H1 (cell line): ENCODE measurements at regions not wholly inside any gene's neighbourhood (a gene's known extent, or its start where the extent isn't known, plus 50 kb on each side); places are given as distances from the start of the nearest gene placed in this dataset.

ENCODE experiments used
- CTCF ChIA-PET: fragments of 300-600 bp; sonication (Branson Sonifier 250); formaldehyde crosslinking; loops from one replicate; lab custom pipeline; 2021; ENCODE audit not compliant: partially characterized antibody; lab: Charles Lee
- POLR2A ChIA-PET: fragments of 300-600 bp; sonication (Branson Sonifier 250); formaldehyde crosslinking; loops from one replicate; lab custom pipeline; 2021; ENCODE audit warnings: inconsistent platforms; ENCODE audit not compliant: partially characterized antibody; lab: Charles Lee
- DNase-seq, 2 experiments: peaks; one replicate each; pipeline versions ENCODE4 v3.0.0 to v3.0.0-alpha.2; 2010 to 2022; ENCODE audit warnings: low spot score in 2 of 2, low read depth in 1 of 2, mixed read lengths in 1 of 2
- FAIRE-seq: peaks from 2 replicates; lab custom pipeline; 2011; peaks lifted over from hg19 to GRCh38; lab: Jason Lieb, UNC
- H2AFZ ChIP-seq: 2 replicates; pipeline ENCODE4 v1.8.1; 2012; ENCODE audit warnings: low read length, inconsistent platforms
- H2AK5ac ChIP-seq: 2 replicates; pipeline ENCODE4 v1.6.1; 2013; ENCODE audit warnings: low read depth, low read length
- H2BK120ac ChIP-seq: replicated peaks from 2 replicates; pipeline ENCODE3; 2013; ENCODE audit warnings: low read depth, low read length, inconsistent platforms
- H2BK12ac ChIP-seq: 2 replicates; pipeline ENCODE4 v1.6.1; 2013; ENCODE audit warnings: low read depth, low read length
- H2BK15ac ChIP-seq: 2 replicates; pipeline ENCODE4 v1.6.1; 2013; ENCODE audit warnings: low read length
- H2BK20ac ChIP-seq: 2 replicates; pipeline ENCODE4 v1.6.1; 2013; ENCODE audit warnings: low read length
- H2BK5ac ChIP-seq: 2 replicates; pipeline ENCODE4 v1.6.1; 2013; ENCODE audit warnings: low read depth, low read length
- H3K14ac ChIP-seq: 2 replicates; pipeline ENCODE4 v1.6.1; 2013; ENCODE audit warnings: inconsistent platforms; ENCODE audit not compliant: insufficient read length
- H3K18ac ChIP-seq: 2 replicates; pipeline ENCODE4 v1.6.1; 2013; ENCODE audit warnings: low read length; ENCODE audit errors: extremely low read depth
- H3K23ac ChIP-seq: 2 replicates; pipeline ENCODE4 v1.6.1; 2013; ENCODE audit warnings: inconsistent platforms; ENCODE audit not compliant: insufficient read length
- H3K23me2 ChIP-seq: 2 replicates; pipeline ENCODE4 v1.6.1; 2013; ENCODE audit warnings: low read depth, low read length
- H3K27ac ChIP-seq: 2 replicates; pipeline ENCODE4 v1.6.1; 2011; ENCODE audit warnings: low read depth, low read length, inconsistent platforms
- H3K27me3 ChIP-seq, 4 experiments: replicated peaks in 1 of 4; 1 replicate in 1 of 4; 2 replicates in 3 of 4; pipeline versions ENCODE4 v1.6.1 to v1.8.1; 2011 to 2013; ENCODE audit warnings: low read length in 3 of 4, mild to moderate bottlenecking in 3 of 4, inconsistent platforms in 2 of 4, mixed read lengths in 2 of 4, moderate library complexity in 1 of 4; ENCODE audit not compliant: control insufficient read depth in 3 of 4, insufficient read depth in 3 of 4; ENCODE audit errors: extremely low read depth in 1 of 4
- H3K36me3 ChIP-seq, 4 experiments: 2 replicates each; pipeline versions ENCODE4 v1.6.1 to v1.8.1; 2011 to 2013; ENCODE audit warnings: mild to moderate bottlenecking in 4 of 4, low read length in 3 of 4, moderate library complexity in 2 of 4, control low read depth in 1 of 4, inconsistent platforms in 1 of 4; ENCODE audit not compliant: insufficient read depth in 4 of 4, control insufficient read depth in 2 of 4
- H3K4ac ChIP-seq: replicated peaks from 2 replicates; pipeline ENCODE3; 2013; ENCODE audit warnings: low read length, low read depth, mixed read lengths, inconsistent platforms; ENCODE audit not compliant: insufficient read length
- H3K4me1 ChIP-seq, 4 experiments: replicated peaks in 1 of 4; 1 replicate in 1 of 4; 2 replicates in 3 of 4; pipeline versions ENCODE4 v1.6.1 to v1.8.1; 2011 to 2013; ENCODE audit warnings: low read length in 3 of 4, inconsistent platforms in 2 of 4, mixed read lengths in 1 of 4; ENCODE audit not compliant: insufficient read depth in 4 of 4, control insufficient read depth in 3 of 4
- H3K4me2 ChIP-seq, 2 experiments: 2 replicates each; pipeline versions ENCODE4 v1.6.1 to v1.8.1; 2011 to 2013; ENCODE audit warnings: low read depth in 2 of 2, low read length in 2 of 2, control low read depth in 1 of 2, inconsistent platforms in 1 of 2, mild to moderate bottlenecking in 1 of 2; ENCODE audit not compliant: insufficient read depth in 1 of 2
- H3K4me3 ChIP-seq, 4 experiments: fragments of 200-600, 300-600 bp in 1 of 4; sonication (generic), shearing (Covaris generic), sonication (Bioruptor Twin) in 1 of 4; 2 replicates each; pipeline versions ENCODE4 v1.5.1 to v1.8.1; 2011 to 2016; ENCODE audit warnings: low read length in 4 of 4, low read depth in 3 of 4, control low read depth in 2 of 4, inconsistent platforms in 2 of 4, mild to moderate bottlenecking in 2 of 4, mixed read lengths in 1 of 4, moderate library complexity in 1 of 4; ENCODE audit not compliant: insufficient read depth in 2 of 4; ENCODE audit errors: extremely low read depth in 1 of 4
- H3K56ac ChIP-seq: replicated peaks from 2 replicates; pipeline ENCODE3; 2013; ENCODE audit warnings: low read depth, mild to moderate bottlenecking, mixed read lengths, low read length, inconsistent platforms; ENCODE audit not compliant: insufficient read length
- H3K79me1 ChIP-seq: 2 replicates; pipeline ENCODE4 v1.6.1; 2013; ENCODE audit warnings: low read depth, low read length, control low read depth
- H3K79me2 ChIP-seq, 2 experiments: 2 replicates each; pipeline versions ENCODE4 v1.6.1 to v1.8.1; 2012 to 2013; ENCODE audit warnings: low read length in 2 of 2, mild to moderate bottlenecking in 2 of 2, inconsistent platforms in 1 of 2; ENCODE audit not compliant: insufficient read depth in 2 of 2, control insufficient read depth in 1 of 2
- H3K9ac ChIP-seq, 4 experiments: replicated peaks in 1 of 4; 1 replicate in 1 of 4; 2 replicates in 3 of 4; pipeline versions ENCODE4 v1.6.1 to v1.8.1; 2011 to 2013; ENCODE audit warnings: low read depth in 3 of 4, low read length in 3 of 4, control low read depth in 2 of 4, mild to moderate bottlenecking in 2 of 4, moderate library complexity in 2 of 4, inconsistent platforms in 1 of 4; ENCODE audit errors: extremely low read depth in 1 of 4
- H3K9me3 ChIP-seq, 2 experiments: 2 replicates each; pipeline versions ENCODE4 v1.6.1 to v1.8.1; 2012 to 2013; ENCODE audit warnings: mild to moderate bottlenecking in 2 of 2, moderate library complexity in 2 of 2, control low read depth in 1 of 2, inconsistent platforms in 1 of 2, low read depth in 1 of 2, low read length in 1 of 2, mixed read lengths in 1 of 2; ENCODE audit not compliant: insufficient read depth in 2 of 2
- H4K20me1 ChIP-seq, 2 experiments: replicated peaks in 1 of 2; 2 replicates each; pipeline versions ENCODE3 to v1.8.1; 2011 to 2013; ENCODE audit warnings: inconsistent platforms in 2 of 2, low read length in 2 of 2, mild to moderate bottlenecking in 1 of 2; ENCODE audit not compliant: insufficient read depth in 2 of 2, control insufficient read depth in 1 of 2
- H4K5ac ChIP-seq: 2 replicates; pipeline ENCODE4 v1.6.1; 2013; ENCODE audit warnings: low read length, low read depth, mixed read lengths, inconsistent platforms; ENCODE audit not compliant: insufficient read length
- H4K8ac ChIP-seq: 2 replicates; pipeline ENCODE4 v1.8.0; 2013; ENCODE audit warnings: mild to moderate bottlenecking, moderate library complexity, low read length, inconsistent platforms; ENCODE audit not compliant: insufficient read depth; ENCODE audit errors: extremely low read depth
- H4K91ac ChIP-seq: replicated peaks from 2 replicates; pipeline ENCODE3; 2013; ENCODE audit warnings: low read length, mixed read lengths, inconsistent platforms; ENCODE audit not compliant: insufficient read length
- ASH2L ChIP-seq: fragments of 200-600, 300-600 bp; sonication (generic); IDR thresholded peaks from one replicate; pipeline ENCODE4 v1.7.1; 2017; ENCODE audit warnings: low read length
- ATF3 ChIP-seq: IDR thresholded peaks from 2 replicates; pipeline ENCODE4 v1.6.1; 2011; ENCODE audit warnings: low read depth, mild to moderate bottlenecking, low read length; ENCODE audit not compliant: insufficient read depth
- EP300 ChIP-seq, 2 experiments: IDR thresholded peaks; 1 replicate in 1 of 2; 2 replicates in 1 of 2; pipeline ENCODE4 v1.6.1; 2011 to 2012; ENCODE audit warnings: low read depth in 2 of 2, low read length in 2 of 2, mild to moderate bottlenecking in 2 of 2, borderline replicate concordance in 1 of 2, inconsistent platforms in 1 of 2, moderate library complexity in 1 of 2
- HDAC2 ChIP-seq, 2 experiments: fragments of 300-600 bp in 1 of 2; sonication (generic) in 1 of 2; IDR thresholded peaks; 2 replicates each; pipeline ENCODE4 v1.6.1; 2011 to 2012; ENCODE audit warnings: low read depth in 2 of 2, low read length in 2 of 2, mild to moderate bottlenecking in 2 of 2, moderate library complexity in 2 of 2, borderline replicate concordance in 1 of 2, inconsistent platforms in 1 of 2
- JUN ChIP-seq: IDR thresholded peaks from 2 replicates; pipeline ENCODE4 v1.6.1; 2011; ENCODE audit warnings: low read depth, mild to moderate bottlenecking, improper control_type of control experiment, low read length
- JUND ChIP-seq: IDR thresholded peaks from 2 replicates; pipeline ENCODE4 v1.6.1; 2011; ENCODE audit warnings: mild to moderate bottlenecking, improper control_type of control experiment, low read length
- KDM1A ChIP-seq: fragments of 200-600, 300-600 bp; sonication (generic); IDR thresholded peaks from 2 replicates; pipeline ENCODE4 v1.7.1; 2016; ENCODE audit warnings: mild to moderate bottlenecking, low read length, borderline replicate concordance
- MAFK ChIP-seq: IDR thresholded peaks from 2 replicates; pipeline ENCODE4 v1.6.1; 2012; ENCODE audit warnings: low read depth, mild to moderate bottlenecking, improper control_type of control experiment, low read length
- RBBP5 ChIP-seq: IDR thresholded peaks from 2 replicates; pipeline ENCODE4 v1.7.1; 2012; ENCODE audit warnings: low read depth, mild to moderate bottlenecking, inconsistent platforms, low read length, moderate library complexity, borderline replicate concordance
- SP4 ChIP-seq: IDR thresholded peaks from 2 replicates; pipeline ENCODE4 v1.6.1; 2012; ENCODE audit warnings: low read length, inconsistent platforms
- TCF12 ChIP-seq: IDR thresholded peaks from 2 replicates; pipeline ENCODE4 v1.6.1; 2011; ENCODE audit warnings: low read depth, mild to moderate bottlenecking, low read length
- WGBS, 2 experiments: shearing (Covaris generic) in 1 of 2; methylation state at CpG; one replicate each; pipeline versions ENCODE4 v1.1.6 to v1.1.7; 2013 to 2015; ENCODE audit warnings: low lambda C conversion rate in 2 of 2, mixed read lengths in 2 of 2, inconsistent platforms in 1 of 2, low coverage in 1 of 2, missing lambda C conversion rate in 1 of 2; ENCODE audit not compliant: insufficient replicate concordance in 2 of 2, insufficient coverage in 1 of 2, insufficient read length in 1 of 2; ENCODE audit errors: extremely low coverage in 1 of 2, missing lambda C conversion rate in 1 of 2; 5-methylcytosine and 5-hydroxymethylcytosine counted together

- ChIA-PET CTCF (interaction anchor here (2.1 kb wide), 1 partner anchor 12 kb away, joined by 4 read pairs; no protein-coding TSS in a partner anchor), POLR2A (no interaction called here)
- Histone ChIP-seq H3K56ac (no peak overlapping the region), H2BK5ac (no peak overlapping the region), H3K4ac (no peak overlapping the region), H4K8ac (no peak overlapping the region), H3K4me1 (peaks cover 0 to 4% (median 1%) of the 10 kb centered on the region in 4 experiments; a peak in 1 of 7 replicates), H2BK12ac (no peak overlapping the region), H4K20me1 (no peaks in the 10 kb centered on the region), H3K9me3 (no peaks in the 10 kb centered on the region), H3K9ac (no peak overlapping the region), H3K79me2 (no peaks in the 10 kb centered on the region), H3K4me2 (no peak overlapping the region), H3K79me1 (no peaks in the 10 kb centered on the region), H2BK15ac (no peak overlapping the region), H4K5ac (no peak overlapping the region), H3K4me3 (no peak overlapping the region), H2AK5ac (no peak overlapping the region), H3K27me3 (no peaks in the 10 kb centered on the region), H3K14ac (no peak overlapping the region), H4K91ac (no peak overlapping the region), H3K23me2 (no peaks in the 10 kb centered on the region), H3K18ac (no peak overlapping the region), H3K23ac (no peak overlapping the region), H3K36me3 (no peaks in the 10 kb centered on the region), H2BK20ac (no peak overlapping the region), H2BK120ac (no peak overlapping the region), H3K27ac (no peak overlapping the region), H2AFZ (no peak overlapping the region)
- DNase-seq, result no peak
- FAIRE-seq, result no peak
- 89% methylated on average over 2 of the region's 2 CpGs; no CpG with 5 or more reads in 1 of the 2 experiments for WGBS, 2 experiments
- TF ChIP-seq RBBP5, result no peak
- no peak for TF ChIP-seq EP300 (IDR thresholded peaks at IDR 0.05; ENCODE audit: borderline replicate concordance in 1 of 2, low read depth in 2 of 2, low read length in 2 of 2)
- no peak for TF ChIP-seq KDM1A
- TF ChIP-seq JUND, result no peak
- TF ChIP-seq JUN, result no peak
- no peak for TF ChIP-seq SP4
- no peak for TF ChIP-seq ASH2L
- no peak for TF ChIP-seq TCF12
- no peak for TF ChIP-seq ATF3
- TF ChIP-seq HDAC2 (IDR thresholded peaks at IDR 0.05; ENCODE audit: borderline replicate concordance in 1 of 2, low read depth in 2 of 2, low read length in 2 of 2), result no peak
- TF ChIP-seq MAFK, result no peak
Observed at GRCh38 chr6:22632581-22633145, 63.3 kb downstream of the HDGFL1 start.
